Mesenchymal stem cell (in vitro differentiated cells and primary cell): ENCODE measurements at regions not wholly inside any gene's neighbourhood (a gene's known extent, or its start where the extent isn't known, plus 50 kb on each side); places are given as distances from the start of the nearest gene placed in this dataset.

Source experiments
- DNase-seq: peaks from one replicate; pipeline ENCODE4 v3.0.0-alpha.2; 2013
- H2AFZ ChIP-seq: one replicate; pipeline ENCODE4 v1.6.1; 2013; ENCODE audit warnings: low read depth, mild to moderate bottlenecking, control low read depth, inconsistent platforms, low read length, moderate library complexity
- H2AK5ac ChIP-seq: 2 replicates; pipeline ENCODE4 v1.6.1; 2013; ENCODE audit warnings: low read length, moderate library complexity, mild to moderate bottlenecking, inconsistent platforms; ENCODE audit not compliant: severe bottlenecking
- H2BK120ac ChIP-seq: one replicate; pipeline ENCODE4 v1.6.1; 2013; ENCODE audit warnings: low read depth, mild to moderate bottlenecking, inconsistent platforms, low read length, moderate library complexity
- H2BK12ac ChIP-seq, 2 experiments: one replicate each; pipeline ENCODE4 v1.6.1; 2013; ENCODE audit warnings: inconsistent platforms in 2 of 2, low read length in 2 of 2, mild to moderate bottlenecking in 2 of 2, moderate library complexity in 2 of 2, control low read depth in 1 of 2
- H2BK15ac ChIP-seq: one replicate; pipeline ENCODE4 v1.6.1; 2013; ENCODE audit warnings: mild to moderate bottlenecking, low read depth, inconsistent platforms; ENCODE audit not compliant: poor library complexity, severe bottlenecking
- H2BK5ac ChIP-seq: 2 replicates; pipeline ENCODE4 v1.6.1; 2013; ENCODE audit warnings: low read depth, mild to moderate bottlenecking, low read length, control low read depth, inconsistent platforms; ENCODE audit not compliant: poor library complexity, severe bottlenecking
- H3K14ac ChIP-seq, 2 experiments: one replicate each; pipeline ENCODE4 v1.6.1; 2013; ENCODE audit warnings: inconsistent platforms in 2 of 2, low read length in 2 of 2, control low read depth in 1 of 2, mild to moderate bottlenecking in 1 of 2, moderate library complexity in 1 of 2
- H3K18ac ChIP-seq, 2 experiments: one replicate each; pipeline ENCODE4 v1.6.1; 2013; ENCODE audit warnings: inconsistent platforms in 2 of 2, low read length in 2 of 2, control low read depth in 1 of 2, low read depth in 1 of 2, mild to moderate bottlenecking in 1 of 2
- H3K23ac ChIP-seq, 2 experiments: one replicate each; pipeline ENCODE4 v1.6.1; 2013; ENCODE audit warnings: inconsistent platforms in 2 of 2, low read length in 2 of 2, mild to moderate bottlenecking in 2 of 2, moderate library complexity in 2 of 2, control low read depth in 1 of 2
- H3K27ac ChIP-seq: 2 replicates; pipeline ENCODE4 v1.5.1; 2013; ENCODE audit warnings: mild to moderate bottlenecking, moderate library complexity, low read length, control low read depth, inconsistent platforms; ENCODE audit not compliant: poor library complexity, severe bottlenecking
- H3K27me3 ChIP-seq, 2 experiments: 2 replicates each; pipeline versions ENCODE4 v1.6.1 to v1.7.0; 2013; ENCODE audit warnings: low read length in 2 of 2, mild to moderate bottlenecking in 2 of 2, moderate library complexity in 2 of 2, control low read depth in 1 of 2, inconsistent platforms in 1 of 2; ENCODE audit not compliant: control insufficient read depth in 1 of 2, insufficient read depth in 1 of 2
- H3K36me3 ChIP-seq, 2 experiments: 2 replicates each; pipeline versions ENCODE4 v1.6.1 to v1.7.0; 2013; ENCODE audit warnings: low read length in 2 of 2, control low read depth in 1 of 2, inconsistent platforms in 1 of 2, low read depth in 1 of 2, mild to moderate bottlenecking in 1 of 2; ENCODE audit not compliant: insufficient read depth in 2 of 2, control insufficient read depth in 1 of 2
- H3K4ac ChIP-seq, 2 experiments: one replicate each; pipeline ENCODE4 v1.6.1; 2013; ENCODE audit warnings: inconsistent platforms in 2 of 2, low read length in 2 of 2, mild to moderate bottlenecking in 2 of 2, moderate library complexity in 2 of 2, control low read depth in 1 of 2, low read depth in 1 of 2
- H3K4me1 ChIP-seq: 2 replicates; pipeline ENCODE4 v1.6.1; 2013; ENCODE audit warnings: low read depth, low read length, control low read depth; ENCODE audit not compliant: control insufficient read depth, insufficient read depth
- H3K4me2 ChIP-seq: 2 replicates; pipeline ENCODE4 v1.6.1; 2013; ENCODE audit warnings: low read length, mild to moderate bottlenecking, inconsistent platforms; ENCODE audit not compliant: poor library complexity, severe bottlenecking
- H3K4me3 ChIP-seq, 2 experiments: 2 replicates each; pipeline versions ENCODE4 v1.5.1 to v1.7.0; 2013; ENCODE audit warnings: low read length in 2 of 2, mild to moderate bottlenecking in 2 of 2, control low read depth in 1 of 2, low read depth in 1 of 2; ENCODE audit not compliant: insufficient read depth in 1 of 2
- H3K79me1 ChIP-seq: replicated peaks from 2 replicates; pipeline ENCODE4 v1.6.1; 2013; ENCODE audit warnings: mild to moderate bottlenecking, control low read depth, low read length, inconsistent platforms; ENCODE audit not compliant: poor library complexity, severe bottlenecking
- H3K9ac ChIP-seq: 2 replicates; pipeline ENCODE4 v1.7.0; 2013; ENCODE audit warnings: mild to moderate bottlenecking, low read length, moderate library complexity
- H3K9me3 ChIP-seq: 2 replicates; pipeline ENCODE4 v1.7.0; 2013; ENCODE audit warnings: mild to moderate bottlenecking, low read length; ENCODE audit not compliant: control insufficient read depth
- H4K8ac ChIP-seq: one replicate; pipeline ENCODE4 v1.6.1; 2013; ENCODE audit warnings: inconsistent platforms, mild to moderate bottlenecking, low read length, moderate library complexity
- H4K91ac ChIP-seq: one replicate; pipeline ENCODE4 v1.6.1; 2013; ENCODE audit warnings: mild to moderate bottlenecking, low read length, inconsistent platforms
- WGBS: methylation state at CpG from one replicate; pipeline ENCODE4 v1.1.7; 2013; ENCODE audit warnings: mixed read lengths; 5-methylcytosine and 5-hydroxymethylcytosine counted together

DNA sequence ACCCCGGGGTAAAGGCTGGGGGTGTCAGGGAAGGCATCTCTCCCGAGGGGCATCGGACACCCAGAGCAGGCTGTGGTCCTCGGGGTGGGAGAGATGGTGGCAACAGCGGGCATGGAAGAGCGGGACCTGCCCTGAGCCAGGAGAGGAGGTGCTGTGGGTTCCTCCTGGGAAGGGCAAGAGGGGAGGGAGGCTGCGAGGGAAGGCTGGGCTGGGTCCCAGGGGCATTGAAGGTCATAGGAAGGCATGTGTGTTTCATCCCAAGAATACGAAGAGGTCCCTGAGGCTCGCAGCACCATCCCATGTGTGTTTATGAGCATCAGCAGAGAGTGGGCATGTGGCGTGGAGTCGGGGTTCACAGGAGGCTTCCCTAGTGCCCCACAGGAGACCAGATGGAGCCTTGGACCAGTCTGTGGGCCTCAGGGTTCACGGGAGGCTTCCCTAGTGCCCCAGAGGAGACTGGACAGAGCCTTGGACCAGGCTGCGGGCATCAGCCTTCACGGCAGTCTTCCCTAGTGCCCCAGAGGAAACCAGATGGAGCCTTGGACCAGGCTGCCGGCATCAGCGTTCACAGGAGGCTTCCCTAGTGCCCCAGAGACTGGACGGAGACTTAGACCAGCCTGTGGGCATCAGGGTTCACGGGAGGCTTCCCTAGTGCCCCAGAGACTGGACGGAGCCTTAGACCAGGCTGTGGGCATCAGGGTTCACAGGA is 420.6 kb downstream of the BRD1 start:
- WGBS, result 78% methylated on average over 19 of the region's 19 CpGs
- no peak overlapping the region for H3K9ac ChIP-seq
- H3K14ac ChIP-seq, result no peak overlapping the region
- H2BK5ac ChIP-seq, result no peak overlapping the region
- no peaks in the 10 kb centered on the region for H3K36me3 ChIP-seq
- no peak overlapping the region for H2BK120ac ChIP-seq
- H4K91ac ChIP-seq, result no peak overlapping the region
- H3K27me3 ChIP-seq, result no peaks in the 10 kb centered on the region
- H3K4me3 ChIP-seq, result peak overlapping the region in 1 of 2 experiments; percentile 24
- DNase-seq, result no peak
- no peaks in the 10 kb centered on the region for H3K4me1 ChIP-seq
- H3K27ac ChIP-seq, result no peak overlapping the region
- H2AFZ ChIP-seq, result no peak overlapping the region
- H3K18ac ChIP-seq, result no peak overlapping the region
- no peak overlapping the region for H3K4me2 ChIP-seq
- H4K8ac ChIP-seq, result no peak overlapping the region
- H3K9me3 ChIP-seq, result peaks cover 10% of the 10 kb centered on the region
- H3K79me1 ChIP-seq, result no peaks in the 10 kb centered on the region
- H2BK12ac ChIP-seq, result no peak overlapping the region
- no peak overlapping the region for H3K23ac ChIP-seq
- no peak overlapping the region for H3K4ac ChIP-seq
- no peak overlapping the region for H2AK5ac ChIP-seq
- no peak overlapping the region for H2BK15ac ChIP-seq

GRCh38 chr22:49406047-49406650 is 421.5 kb downstream of the BRD1 start:
- H2AK5ac ChIP-seq, result no peak overlapping the region
- H3K23ac ChIP-seq, result no peak overlapping the region
- WGBS, result 76% methylated on average over 12 of the region's 14 CpGs
- no peaks in the 10 kb centered on the region for H3K36me3 ChIP-seq
- H3K4me3 ChIP-seq, result no peak overlapping the region
- no peak overlapping the region for H3K4me2 ChIP-seq
- peaks cover 10% of the 10 kb centered on the region for H3K9me3 ChIP-seq
- no peak overlapping the region for H2BK5ac ChIP-seq
- H2AFZ ChIP-seq, result no peak overlapping the region
- H3K27me3 ChIP-seq, result no peaks in the 10 kb centered on the region
- no peak overlapping the region for H3K18ac ChIP-seq
- H2BK15ac ChIP-seq, result no peak overlapping the region
- no peaks in the 10 kb centered on the region for H3K4me1 ChIP-seq
- H3K27ac ChIP-seq, result no peak overlapping the region
- no peak overlapping the region for H2BK12ac ChIP-seq
- no peak overlapping the region for H3K9ac ChIP-seq
- DNase-seq, result no peak
- no peak overlapping the region for H3K14ac ChIP-seq
- H3K79me1 ChIP-seq, result no peaks in the 10 kb centered on the region
- no peak overlapping the region for H2BK120ac ChIP-seq
- no peak overlapping the region for H3K4ac ChIP-seq
- no peak overlapping the region for H4K8ac ChIP-seq
- H4K91ac ChIP-seq, result no peak overlapping the region

DNA sequence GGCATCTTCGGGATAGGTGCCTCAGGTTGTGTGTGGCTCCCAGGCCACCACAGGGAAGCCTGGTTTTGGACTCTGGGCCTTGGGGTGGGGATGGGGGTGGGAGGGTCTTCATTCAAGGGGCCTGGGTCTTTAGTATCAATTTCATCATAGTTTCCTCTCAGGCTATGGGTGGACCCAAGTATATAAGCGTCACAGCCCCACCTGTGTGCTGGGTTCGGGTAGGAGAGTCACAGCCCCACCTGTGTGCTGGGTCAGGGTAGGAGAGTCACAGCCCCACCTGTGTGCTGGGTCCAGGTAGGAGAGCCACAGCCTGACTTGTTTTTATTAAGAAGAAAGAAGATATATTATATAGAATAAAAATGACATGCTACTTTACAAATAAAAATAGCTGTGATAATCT is 422.1 kb downstream of the BRD1 start:
- Histone ChIP-seq H3K4me3 (no peak overlapping the region), H3K4ac (no peak overlapping the region), H3K4me1 (no peaks in the 10 kb centered on the region), H3K79me1 (no peaks in the 10 kb centered on the region), H3K9me3 (peaks cover 10% of the 10 kb centered on the region), H4K91ac (no peak overlapping the region), H4K8ac (no peak overlapping the region), H3K18ac (no peak overlapping the region), H3K23ac (no peak overlapping the region), H2BK15ac (no peak overlapping the region), H2BK5ac (no peak overlapping the region), H3K27ac (no peak overlapping the region), H3K4me2 (no peak overlapping the region), H2AK5ac (no peak overlapping the region), H3K9ac (no peak overlapping the region), H3K36me3 (no peaks in the 10 kb centered on the region), H3K14ac (no peak overlapping the region), H3K27me3 (no peaks in the 10 kb centered on the region), H2BK12ac (no peak overlapping the region), H2AFZ (no peak overlapping the region), H2BK120ac (no peak overlapping the region)
- 43% methylated on average over 3 of the region's 3 CpGs for WGBS
- no peak for DNase-seq

- Histone ChIP-seq H3K79me1 (no peaks in the 10 kb centered on the region), H3K18ac (no peak overlapping the region), H2AK5ac (no peak overlapping the region), H3K14ac (no peak overlapping the region), H4K8ac (no peak overlapping the region), H4K91ac (no peak overlapping the region), H2BK5ac (no peak overlapping the region), H3K36me3 (no peaks in the 10 kb centered on the region), H3K4me3 (no peak overlapping the region), H3K4ac (no peak overlapping the region), H3K4me2 (no peak overlapping the region), H2AFZ (no peak overlapping the region), H2BK12ac (no peak overlapping the region), H3K27ac (no peak overlapping the region), H3K27me3 (no peaks in the 10 kb centered on the region), H3K23ac (no peak overlapping the region), H2BK15ac (no peak overlapping the region), H3K4me1 (no peaks in the 10 kb centered on the region), H3K9me3 (peaks cover 5% of the 10 kb centered on the region), H2BK120ac (no peak overlapping the region), H3K9ac (no peak overlapping the region)
- WGBS, result 77% methylated on average over 25 of the region's 27 CpGs
- DNase-seq, result no peak
These were observed 423.0 kb downstream of the BRD1 start for GRCh38 chr22:49404576-49405241.
